ENCODE measurements at regions not wholly inside any gene's neighbourhood (a gene's known extent, or its start where the extent isn't known, plus 50 kb on each side); places are given as distances from the start of the nearest gene placed in this dataset.

DNA sequence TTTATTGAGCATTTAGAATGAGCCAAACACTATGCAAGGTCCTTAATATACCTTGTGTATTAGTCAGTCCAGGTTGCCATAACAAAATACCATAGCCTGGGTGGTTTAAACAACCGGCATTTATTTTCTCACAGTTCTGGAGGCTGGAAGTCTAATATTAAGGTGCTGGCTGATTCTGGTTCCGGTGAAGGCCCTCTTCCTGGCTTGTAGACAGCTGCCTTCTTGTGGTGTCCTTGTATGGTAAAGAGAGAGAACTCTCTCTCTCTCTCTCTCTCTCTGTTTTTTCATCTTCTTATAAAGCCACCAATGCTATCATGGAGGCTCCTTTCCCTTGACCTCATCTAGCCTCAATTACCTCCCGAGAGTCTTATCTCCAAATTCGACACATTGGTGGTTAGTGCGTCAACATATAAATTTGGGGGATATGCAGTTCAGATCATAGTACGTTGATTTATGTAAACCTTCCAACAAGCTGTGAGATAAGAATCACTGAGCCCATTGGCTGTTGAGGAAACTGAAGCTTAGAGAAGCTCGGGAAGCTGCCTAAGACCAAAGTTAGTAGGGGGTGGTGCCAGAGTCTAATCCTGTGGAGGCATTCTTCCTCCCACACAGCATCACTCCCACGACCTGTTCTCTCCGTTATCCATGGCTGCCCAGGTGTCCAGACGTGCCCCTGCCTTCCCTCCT is 298.0 kb upstream of the PROK2 start:
- no peak for TF ChIP-seq TAF1 (IDR thresholded peaks at IDR 0.05; ENCODE audit: borderline replicate concordance, low read depth, low read length)
- no peak for TF ChIP-seq POLR2AphosphoS5 (IDR thresholded peaks at IDR 0.05; ENCODE audit: low read depth, low read length)
